Stimulated activated CD8-positive, alpha-beta memory T cell treated with anti-CD3 and anti-CD28 coated beads, Interleukin-15, amount 100 ng/mL, for 48 hours (primary cell): ENCODE measurements at regions not wholly inside any gene's neighbourhood (a gene's known extent, or its start where the extent isn't known, plus 50 kb on each side); places are given as distances from the start of the nearest gene placed in this dataset.
"Not testable (repeated sequence)": the region's sequence is repeated elsewhere in the genome, so short reads cannot be mapped to it uniquely, and the experiment has no call there.

Experiments
- DNase-seq, 2 donors: peaks; one replicate each; pipeline ENCODE4 v3.0.0-alpha.2; 2020; ENCODE audit warnings: low read depth in 2 of 2

DNA sequence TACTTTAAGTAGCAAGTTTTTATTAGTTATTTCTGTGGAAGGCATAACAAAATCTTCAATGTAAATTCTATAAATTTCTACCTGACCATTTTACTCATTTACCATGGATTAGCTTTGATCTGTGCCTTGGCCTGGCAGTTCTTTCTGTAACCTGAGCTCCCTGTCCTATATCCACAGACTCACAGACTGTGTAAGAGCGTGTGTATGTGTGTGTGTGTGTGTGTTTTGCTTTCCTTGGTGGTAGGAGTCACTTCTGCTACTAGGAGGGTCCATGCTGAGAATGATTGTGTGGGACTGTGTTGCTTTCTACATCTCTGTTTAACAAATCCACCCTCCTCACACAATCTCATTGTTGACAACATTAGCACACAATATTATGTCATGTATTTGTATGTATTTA lies 221.2 kb upstream of the PELI2 start:
- DNase-seq = no peak

DNA sequence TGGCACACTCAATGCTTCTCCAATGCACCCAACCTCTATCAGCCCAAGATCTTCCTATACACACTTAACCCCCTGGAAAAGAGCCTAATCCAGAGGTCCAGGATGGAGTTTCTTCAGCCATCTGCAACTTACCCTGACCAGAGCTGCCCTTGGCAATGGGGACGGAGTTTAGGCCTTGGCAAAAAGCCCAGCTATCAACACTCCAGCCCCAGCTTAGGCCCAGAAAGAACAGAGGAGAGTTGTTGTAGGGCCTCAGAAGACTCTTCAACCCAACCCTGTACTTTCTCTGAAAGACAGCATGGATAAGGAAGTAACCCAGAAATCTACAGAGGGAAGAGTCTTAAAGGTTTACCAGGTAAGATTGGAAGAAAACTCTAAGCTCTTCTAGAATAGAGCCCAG lies 219.3 kb upstream of the PELI2 start:
- no peak for DNase-seq

DNA sequence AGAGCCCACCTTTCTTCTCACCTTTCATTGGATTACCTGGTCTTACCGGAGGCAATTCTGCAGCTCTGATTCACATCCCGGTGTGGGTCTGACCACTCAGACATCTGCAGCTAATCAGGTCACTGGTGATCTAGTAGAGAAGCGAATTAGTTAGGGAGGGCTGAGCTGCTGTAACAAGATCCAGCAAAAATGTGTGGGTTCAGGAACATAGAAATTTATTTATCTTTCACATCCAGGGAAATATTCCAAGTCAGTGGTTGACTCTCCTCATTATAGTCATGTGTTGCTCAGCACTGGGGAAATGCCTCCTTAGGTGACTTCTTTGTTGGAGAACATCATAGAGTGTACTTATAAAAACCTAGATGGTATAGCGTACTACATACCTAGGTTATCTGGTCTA lies 218.7 kb upstream of the PELI2 start:
- DNase-seq = no peak

DNA sequence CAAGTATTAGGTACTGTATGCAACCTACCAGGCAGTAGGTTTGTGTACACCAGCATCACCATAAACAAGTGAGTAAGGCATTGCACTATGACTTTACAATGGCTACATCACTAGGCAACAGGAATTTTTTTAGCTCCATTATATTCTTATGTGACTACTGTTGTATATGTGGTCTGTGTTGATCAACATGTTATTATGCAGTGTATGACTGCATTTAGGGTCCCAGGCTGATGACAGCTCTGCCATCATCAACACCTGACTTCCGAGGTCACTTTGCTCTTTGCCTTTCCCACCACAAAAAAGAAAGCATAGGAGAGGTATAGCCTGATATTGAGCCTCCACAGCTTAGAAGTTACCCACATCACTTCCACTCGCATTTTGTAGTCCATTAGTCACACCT lies 217.5 kb upstream of the PELI2 start:
- DNase-seq = no peak

DNA sequence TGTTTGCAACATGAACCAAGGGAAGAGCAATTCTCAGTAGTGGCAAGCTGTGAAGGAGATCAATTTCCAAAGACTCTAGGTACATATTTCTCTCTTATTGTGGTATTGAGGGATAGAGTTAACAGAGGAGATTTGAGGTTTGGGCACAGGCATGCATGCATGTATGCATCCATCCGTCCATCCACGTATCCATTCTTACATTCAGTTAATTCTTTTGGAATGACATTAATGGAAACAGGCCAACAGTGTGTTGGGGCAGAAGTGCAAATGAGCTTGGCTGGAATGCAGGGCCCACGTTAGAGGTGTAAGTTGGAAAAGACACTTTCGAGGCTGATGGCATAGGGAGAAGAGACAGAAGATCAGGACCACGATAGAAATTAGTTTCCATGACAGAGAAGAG lies 216.9 kb upstream of the PELI2 start:
- DNase-seq = no peak

DNA sequence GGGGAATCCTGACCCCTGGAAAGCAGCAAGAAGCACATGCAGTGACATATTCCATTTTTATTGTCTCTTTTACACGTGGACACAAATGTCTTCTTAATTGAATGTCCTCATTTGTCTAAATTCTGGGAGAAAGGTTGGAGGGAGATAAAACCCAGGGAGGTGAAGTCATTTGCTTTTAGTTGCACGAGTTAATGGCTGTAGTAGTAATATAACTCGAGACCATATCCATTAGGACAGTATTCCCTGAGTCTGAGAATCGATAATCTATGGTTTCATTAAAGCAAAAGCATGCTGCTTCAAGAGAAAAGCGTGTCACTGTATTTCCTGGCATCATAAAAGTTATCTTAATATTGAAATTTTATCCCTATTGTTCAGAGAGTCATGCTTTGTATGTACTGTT lies 216.0 kb upstream of the PELI2 start:
- DNase-seq = no peak

DNA sequence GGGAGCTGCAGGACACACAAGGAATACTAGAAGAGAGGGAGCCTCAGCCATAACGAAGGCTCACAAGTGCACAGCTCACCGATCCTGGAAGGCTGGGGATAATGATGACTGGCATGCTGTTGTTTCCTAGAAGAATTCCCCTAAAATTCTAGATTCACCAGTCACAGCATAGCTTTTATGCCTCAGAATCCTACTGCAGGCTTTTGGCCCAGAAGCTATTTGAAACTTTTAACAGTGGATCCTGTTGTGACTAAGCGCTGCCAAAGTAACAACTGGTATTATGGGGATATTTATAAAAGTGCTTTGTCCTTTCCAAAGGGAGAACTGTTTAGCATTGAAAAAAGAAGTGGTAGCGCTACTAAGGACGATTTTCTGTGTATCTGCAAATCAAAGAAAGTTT lies 214.1 kb upstream of the PELI2 start:
- no peak for DNase-seq

DNA sequence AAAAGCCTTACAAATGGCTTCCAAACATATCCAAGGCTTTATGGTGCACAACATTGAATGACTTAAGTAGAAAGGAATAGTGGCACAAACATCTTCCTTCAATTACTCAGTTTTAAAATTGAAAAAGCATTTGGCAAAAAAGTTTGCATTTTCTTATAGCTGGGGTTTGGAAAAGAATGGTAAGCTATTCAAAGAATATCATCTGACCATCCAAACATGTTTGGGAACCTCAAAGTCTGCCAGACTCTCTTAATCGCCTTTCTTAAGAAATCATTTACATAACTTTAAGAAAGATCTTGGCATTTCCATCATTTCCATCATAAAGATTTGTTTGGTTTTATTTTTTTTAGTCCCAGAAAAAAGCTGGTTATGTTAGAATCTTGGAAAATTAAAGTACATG lies 210.1 kb upstream of the PELI2 start:
- DNase-seq = no peak

DNA sequence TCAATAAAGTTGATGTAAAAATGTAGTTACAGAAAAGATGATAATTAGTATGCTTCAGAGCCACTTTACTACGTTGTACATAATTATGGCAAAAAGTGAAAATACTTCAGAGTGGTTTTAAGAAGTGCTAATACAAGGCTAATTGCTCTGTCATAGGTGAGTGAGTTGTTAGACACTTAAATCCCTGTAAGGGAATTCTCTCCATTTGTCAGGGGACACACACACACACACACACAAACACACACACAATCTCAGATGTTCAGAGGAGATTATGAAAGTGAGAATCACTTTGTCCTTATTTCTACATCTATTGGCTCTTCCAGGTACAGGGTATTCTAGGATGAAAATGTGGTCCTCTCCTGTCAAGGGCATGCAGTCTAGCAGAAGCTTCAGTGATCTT lies 208.3 kb upstream of the PELI2 start:
- DNase-seq = no peak

DNA sequence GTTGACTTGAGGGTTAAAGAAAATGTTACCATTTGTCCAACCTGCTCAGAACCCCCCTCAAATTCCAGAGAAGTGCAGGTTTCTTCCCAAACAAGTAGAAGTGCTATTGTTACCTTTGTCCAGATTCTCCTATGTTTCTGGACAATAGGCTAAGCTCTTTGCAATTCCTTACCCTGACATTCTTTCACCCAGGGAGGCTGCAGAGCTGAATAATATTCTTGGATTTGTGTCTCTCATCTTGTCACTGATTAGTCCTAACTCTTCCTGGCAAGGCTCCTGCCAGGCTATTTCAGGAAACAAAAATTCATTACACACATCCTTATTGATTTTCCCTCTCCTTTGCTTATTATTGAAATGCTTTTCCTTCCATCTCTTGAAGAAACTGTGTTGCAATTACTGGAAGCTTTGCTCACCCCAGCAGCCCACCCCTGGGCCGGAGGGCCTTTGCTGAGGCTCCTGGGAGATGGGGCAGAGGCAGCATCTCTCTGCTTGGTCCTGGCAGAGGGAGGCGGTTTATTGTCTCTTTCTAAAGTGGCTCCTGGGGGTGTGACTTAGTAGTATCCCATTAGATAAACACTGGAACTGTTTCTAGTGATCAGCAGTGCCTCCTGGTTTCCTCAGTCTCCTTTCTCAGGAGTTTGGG lies 207.5 kb upstream of the PELI2 start:
- DNase-seq = no peak

DNA sequence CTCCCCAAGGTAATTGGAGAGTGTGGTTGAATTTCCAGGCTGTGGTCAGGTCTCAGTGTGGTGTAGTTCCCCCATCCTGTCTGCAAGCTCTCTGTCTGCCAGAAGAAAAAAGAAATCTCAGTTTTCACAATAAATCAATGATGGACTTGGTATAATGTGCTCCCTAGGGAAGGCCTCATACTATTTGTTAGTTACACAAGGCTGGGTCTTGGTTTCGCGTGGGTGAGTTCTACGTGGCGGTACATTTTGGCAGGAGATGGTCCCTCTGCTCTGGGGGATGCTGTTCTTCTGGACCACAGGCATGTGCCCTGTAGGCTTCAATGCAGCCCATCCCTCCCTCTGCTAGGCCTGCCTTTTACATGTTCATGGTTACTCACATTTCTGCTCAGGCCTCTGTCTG lies 206.4 kb upstream of the PELI2 start:
- no peak for DNase-seq

DNA sequence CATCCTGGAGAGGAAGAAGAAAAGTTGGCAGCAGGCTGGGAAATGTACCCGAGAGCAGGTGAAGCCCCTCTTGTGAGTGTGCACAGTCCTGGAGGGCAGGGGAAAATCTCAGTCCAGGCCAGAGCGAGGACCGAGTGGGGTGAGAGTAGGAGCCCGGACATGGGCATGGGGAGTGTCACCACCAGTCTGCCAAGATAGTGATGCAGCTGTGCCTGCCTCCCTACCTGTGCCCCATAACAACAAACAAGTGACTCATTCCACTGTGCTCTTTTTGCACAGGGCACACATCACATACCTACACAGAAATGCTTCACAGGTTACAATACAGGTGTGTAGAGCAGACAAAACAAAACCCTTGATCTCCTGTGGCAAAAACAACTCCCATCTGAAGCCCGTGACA lies 205.9 kb upstream of the PELI2 start:
- DNase-seq = no peak

DNA sequence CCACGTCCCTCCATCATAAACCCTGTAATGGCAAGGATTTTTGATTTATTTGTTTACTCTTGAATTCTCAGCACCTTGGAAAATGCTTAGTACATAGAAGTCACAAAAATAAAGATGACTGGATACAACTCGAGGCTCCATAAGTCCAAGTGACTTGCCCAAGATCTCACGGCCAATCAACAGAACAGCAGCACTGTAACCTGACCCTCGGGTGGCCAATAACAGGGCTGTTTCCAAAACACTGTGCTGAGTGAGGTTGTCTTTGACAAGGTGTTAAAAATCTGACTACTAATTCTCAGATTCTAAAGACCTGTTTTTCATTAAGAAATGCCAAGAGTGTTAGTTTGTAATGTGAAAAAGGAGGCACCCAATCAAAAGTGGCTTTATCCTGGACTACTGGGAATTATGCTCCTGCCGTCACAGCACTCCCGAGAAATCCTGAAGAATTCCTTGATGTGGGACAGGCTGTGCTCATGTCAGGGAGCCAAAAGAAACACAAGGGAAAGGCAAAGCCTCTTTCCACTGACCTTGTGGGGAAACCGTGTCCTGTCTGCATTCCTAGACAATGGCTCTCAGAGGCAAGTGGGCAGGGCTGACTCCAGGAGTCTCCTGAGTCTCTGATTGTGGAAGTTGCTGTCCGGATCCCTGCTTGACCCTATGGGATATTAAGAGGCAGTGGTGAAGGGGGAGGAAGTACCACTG lies 204.7 kb upstream of the PELI2 start:
- DNase-seq = no peak

DNA sequence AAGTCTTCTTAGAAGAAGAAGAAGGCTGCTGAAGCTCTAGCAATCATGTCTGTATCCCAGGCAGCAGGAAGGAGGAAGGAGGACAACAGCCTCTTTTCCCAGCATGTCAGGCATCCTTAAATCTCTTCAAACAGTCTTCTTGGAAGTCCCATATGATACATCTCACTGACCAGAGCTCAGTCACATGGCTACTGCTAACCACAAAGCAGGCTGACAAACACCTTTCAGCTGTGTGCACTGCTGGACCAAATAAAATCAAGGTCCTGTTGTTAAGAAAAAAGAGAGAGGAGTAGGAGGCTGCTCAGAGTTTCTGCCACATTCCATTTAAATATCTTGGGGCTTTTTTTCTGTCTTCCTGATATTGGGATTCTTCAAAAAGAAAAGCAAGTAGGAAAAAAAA lies 203.4 kb upstream of the PELI2 start:
- no peak for DNase-seq

DNA sequence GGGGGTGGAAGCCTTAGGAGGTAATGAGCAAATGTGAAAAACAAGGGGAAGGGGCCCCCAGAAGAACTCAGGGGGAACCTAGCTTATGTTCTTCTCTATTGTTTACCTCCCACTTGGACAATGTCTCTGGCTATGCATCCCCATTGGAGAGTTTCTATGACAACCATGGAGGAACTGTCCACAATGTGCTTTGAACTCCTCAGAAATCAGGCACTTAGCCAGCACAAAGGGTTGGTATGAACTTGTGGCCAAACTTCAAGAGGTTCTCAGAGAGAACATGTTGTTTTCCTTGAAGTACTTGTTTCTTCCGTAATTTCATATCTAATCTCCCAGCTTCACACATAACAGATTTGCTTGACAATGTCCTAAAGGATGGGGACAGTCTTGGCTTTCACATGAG lies 202.8 kb upstream of the PELI2 start:
- DNase-seq = no peak

DNA sequence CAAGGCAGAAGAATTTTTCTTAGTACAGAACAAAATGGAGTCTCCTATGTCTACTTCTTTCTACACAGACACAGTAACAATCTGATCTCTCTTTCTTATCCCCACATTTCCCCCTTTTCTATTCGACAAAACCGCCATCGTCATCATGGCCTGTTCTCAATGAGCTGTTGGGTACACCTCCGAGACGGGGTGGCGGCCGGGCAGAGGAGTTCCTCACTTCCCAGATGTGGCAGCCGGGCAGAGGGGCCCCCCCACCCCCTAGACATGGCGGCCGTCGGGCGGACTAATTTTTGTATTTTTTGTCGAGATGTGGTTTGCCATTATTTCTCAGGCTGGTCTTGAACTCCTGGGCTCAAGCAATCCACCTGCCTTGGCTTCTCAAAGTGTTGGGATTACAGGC lies 198.4 kb upstream of the PELI2 start:
- DNase-seq = not testable (repeated sequence)

DNA sequence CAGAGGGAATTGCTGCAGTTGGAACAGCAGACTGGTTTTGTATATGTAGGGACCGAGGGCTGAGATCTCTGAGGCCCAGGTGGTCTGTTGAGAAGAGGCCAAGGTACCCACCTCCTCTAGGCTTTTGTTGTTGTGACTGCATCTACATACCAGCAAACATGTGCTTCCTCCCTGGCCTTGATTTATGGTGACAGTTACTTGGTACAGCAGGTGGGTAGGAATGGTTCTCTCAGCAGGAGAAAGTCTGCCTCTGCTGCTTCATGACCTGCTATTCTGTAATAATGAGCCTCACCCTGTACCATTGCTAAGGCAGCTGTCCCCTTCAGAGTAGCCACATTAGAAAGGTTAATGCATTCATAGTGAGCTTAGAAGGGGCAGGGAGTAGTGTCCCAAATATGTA lies 196.7 kb upstream of the PELI2 start:
- DNase-seq = no peak

DNA sequence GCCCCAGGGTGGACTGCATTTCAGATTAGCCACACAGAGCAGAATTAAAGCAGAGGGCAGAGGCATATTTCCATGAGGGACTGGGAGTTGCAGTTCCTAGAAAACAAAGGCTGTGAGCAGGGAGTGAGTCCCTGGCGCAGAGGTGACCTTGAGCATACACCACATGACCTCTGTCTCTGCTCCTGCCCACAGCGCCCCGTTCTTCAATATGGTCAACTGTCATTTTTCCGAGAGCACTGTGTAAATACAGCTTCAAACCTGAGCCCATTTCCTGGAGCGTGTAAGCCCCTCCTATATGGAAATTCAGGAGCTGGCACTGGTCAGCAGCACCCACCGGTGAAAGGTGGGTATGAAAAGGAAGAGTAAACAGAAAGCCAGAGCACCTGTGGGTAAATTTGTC lies 192.2 kb upstream of the PELI2 start:
- DNase-seq = no peak

DNA sequence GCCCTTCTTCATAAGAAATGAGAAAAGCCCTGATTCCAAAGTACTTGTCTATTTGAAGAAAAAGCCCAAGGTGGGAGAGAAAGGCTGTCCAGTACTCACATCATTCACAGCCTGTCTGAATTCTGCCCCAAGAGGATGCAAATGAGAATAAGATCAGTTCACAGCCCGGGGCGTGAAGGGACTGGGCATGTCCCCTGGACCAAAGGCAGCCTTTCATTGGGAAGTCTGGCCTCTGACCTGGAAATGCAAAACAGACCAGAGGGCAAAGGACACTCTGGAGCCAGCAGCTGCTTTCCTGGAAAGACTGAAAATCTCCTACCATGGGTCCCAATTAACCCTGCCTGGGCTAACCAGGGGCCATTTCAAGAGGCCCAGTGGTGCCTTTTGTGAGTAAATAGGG lies 191.2 kb upstream of the PELI2 start:
- no peak for DNase-seq

DNA sequence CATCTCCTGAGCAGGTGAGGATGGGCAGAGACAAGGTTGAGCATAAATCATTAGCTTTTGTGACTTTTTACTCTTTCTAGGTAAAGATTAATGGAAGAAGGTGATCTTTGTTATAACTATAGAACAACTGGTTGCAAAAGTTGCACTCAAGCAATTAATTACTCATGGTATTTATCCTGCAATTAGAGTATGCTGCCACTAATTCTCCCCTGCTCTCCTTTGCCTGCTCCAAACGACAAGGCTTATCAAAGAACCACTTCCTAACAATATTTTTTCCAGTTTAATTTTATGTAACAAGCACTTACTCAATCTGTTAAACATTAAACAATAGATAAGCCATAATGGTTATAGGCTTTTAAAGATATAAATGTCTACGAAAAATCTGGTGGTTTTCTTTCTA lies 189.9 kb upstream of the PELI2 start:
- no peak for DNase-seq

DNA sequence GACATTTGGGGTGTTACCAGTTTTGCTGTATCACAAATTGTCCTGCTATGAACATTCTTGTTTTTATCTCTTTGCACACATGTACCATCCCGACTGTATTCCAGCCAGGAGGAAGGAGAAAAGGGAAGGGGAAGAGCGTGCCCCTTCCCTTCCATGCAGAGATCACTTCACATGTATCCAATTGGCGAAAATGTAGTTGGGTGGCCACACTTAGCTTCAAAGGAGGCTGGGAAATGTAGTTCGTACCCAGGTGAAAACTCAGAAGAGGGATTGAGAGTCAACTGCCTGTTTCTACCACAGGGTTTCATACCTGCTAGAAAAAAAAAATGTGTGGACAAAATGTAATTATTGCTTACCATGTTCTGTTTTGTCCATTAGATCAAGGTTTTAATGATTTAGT lies 189.1 kb upstream of the PELI2 start:
- DNase-seq = no peak

DNA sequence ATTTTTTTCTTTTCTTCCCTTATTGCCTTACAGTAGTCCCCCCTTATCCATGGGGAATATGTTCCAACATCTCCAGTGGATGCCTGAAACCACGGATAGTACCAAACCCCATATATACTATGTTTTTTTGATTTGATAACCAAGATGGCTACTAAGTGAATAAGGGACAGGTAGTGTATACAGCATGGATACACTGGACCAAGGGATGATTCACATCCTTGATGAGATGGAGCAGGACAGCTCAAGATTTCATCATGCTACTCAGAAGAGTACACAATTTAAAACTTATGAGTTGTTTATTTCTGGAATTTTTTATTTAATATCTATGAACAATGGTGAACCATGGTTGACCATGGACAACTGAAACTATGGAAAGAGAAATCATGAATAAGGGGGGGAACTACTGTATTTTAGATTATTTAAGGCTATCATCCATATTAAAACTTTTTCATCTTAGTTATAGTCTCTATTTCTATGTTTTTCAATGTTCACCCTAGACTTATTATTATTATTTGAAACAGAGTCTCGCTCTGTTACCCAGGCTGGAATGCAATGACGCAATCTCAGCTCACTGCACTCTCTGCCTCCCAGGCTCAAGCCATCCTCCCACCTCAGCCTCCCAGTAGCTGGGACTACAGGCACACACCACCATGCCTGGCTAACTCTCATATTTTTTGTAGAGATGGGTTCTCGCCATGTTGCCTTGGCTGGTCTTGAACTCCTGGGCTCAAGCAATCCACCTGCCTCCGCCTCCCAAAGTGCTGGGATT lies 188.0 kb upstream of the PELI2 start:
- DNase-seq = no peak

DNA sequence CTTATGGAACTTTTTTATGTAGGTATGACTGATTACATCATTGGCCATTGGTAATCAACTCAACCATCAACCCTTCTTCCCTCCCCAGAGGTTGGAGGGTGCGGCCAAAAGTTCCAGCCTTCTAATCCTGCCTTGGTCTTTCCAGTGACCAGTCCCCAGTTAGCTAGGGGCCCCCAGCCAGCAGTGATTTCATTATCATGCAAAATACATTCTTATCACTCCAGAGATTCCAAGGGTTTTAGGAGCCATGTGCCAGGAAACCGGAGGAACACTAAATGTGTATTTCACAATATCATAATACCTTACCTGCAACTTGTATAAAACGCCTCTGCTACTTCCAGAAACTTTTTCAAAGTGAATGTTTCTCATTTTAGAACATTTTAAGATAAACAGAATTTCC lies 181.5 kb upstream of the PELI2 start:
- DNase-seq = no peak
